Loucy (cell line): ENCODE measurements at regions not wholly inside any gene's neighbourhood (a gene's known extent, or its start where the extent isn't known, plus 50 kb on each side); places are given as distances from the start of the nearest gene placed in this dataset.

ENCODE experiments used
- H2AFZ ChIP-seq: fragments of 200-600 bp; sonication (generic); 2 replicates; pipeline ENCODE4 v1.6.0; 2016; ENCODE audit warnings: antibody characterized with exemption, mild to moderate bottlenecking, low read length, moderate library complexity
- H3F3A ChIP-seq: fragments of 200-600 bp; 2 replicates; pipeline ENCODE4 v1.6.0; 2016; ENCODE audit warnings: antibody characterized with exemption, low read depth, mild to moderate bottlenecking
- H3K27me3 ChIP-seq: fragments of 200-600 bp; sonication (generic); 2 replicates; pipeline ENCODE4 v1.6.1; 2014; ENCODE audit warnings: low read length, mild to moderate bottlenecking; ENCODE audit not compliant: insufficient read depth, poor library complexity, severe bottlenecking
- H3K36me3 ChIP-seq: fragments of 200-600 bp; sonication (generic); 2 replicates; pipeline ENCODE4 v1.6.1; 2016; ENCODE audit warnings: low read length; ENCODE audit not compliant: insufficient read depth
- H3K4me1 ChIP-seq: fragments of 200-600 bp; sonication (generic); 2 replicates; pipeline ENCODE4 v1.5.1; 2014; ENCODE audit warnings: low read length, mild to moderate bottlenecking; ENCODE audit not compliant: insufficient read depth, poor library complexity, severe bottlenecking
- H3K4me2 ChIP-seq: fragments of 200-600 bp; sonication (generic); 2 replicates; pipeline ENCODE4 v1.6.0; 2014; ENCODE audit warnings: antibody characterized with exemption, low read length, low read depth, mild to moderate bottlenecking; ENCODE audit not compliant: poor library complexity, severe bottlenecking
- H3K4me3 ChIP-seq: fragments of 200-600 bp; sonication (generic); 2 replicates; pipeline ENCODE4 v1.5.1; 2014; ENCODE audit warnings: low read length, mild to moderate bottlenecking, mixed read lengths; ENCODE audit not compliant: poor library complexity, severe bottlenecking
- H3K79me2 ChIP-seq: fragments of 200-600 bp; sonication (generic); 2 replicates; pipeline ENCODE4 v1.6.1; 2014; ENCODE audit warnings: low read length; ENCODE audit not compliant: insufficient read depth
- H3K9ac ChIP-seq: fragments of 200-600 bp; sonication (generic); 2 replicates; pipeline ENCODE4 v1.6.0; 2014; ENCODE audit warnings: mild to moderate bottlenecking, low read depth, low read length, moderate library complexity; ENCODE audit not compliant: poor library complexity, severe bottlenecking
- H3K9me2 ChIP-seq: fragments of 200-600 bp; sonication (generic); replicated peaks from 2 replicates; pipeline ENCODE4 v1.6.1; 2016; ENCODE audit warnings: low read depth, low read length, mixed read lengths
- H3K9me3 ChIP-seq: fragments of 200-600 bp; sonication (generic); 2 replicates; pipeline ENCODE4 v1.6.1; 2014; ENCODE audit warnings: mild to moderate bottlenecking, antibody characterized with exemption, low read length, low read depth; ENCODE audit not compliant: insufficient read depth
- H4K20me1 ChIP-seq: fragments of 200-600 bp; sonication (generic); 2 replicates; pipeline ENCODE4 v1.6.0; 2014; ENCODE audit warnings: antibody characterized with exemption, low read length, mild to moderate bottlenecking; ENCODE audit not compliant: insufficient read depth, poor library complexity, severe bottlenecking
- CTCF ChIP-seq: fragments of 200-600 bp; sonication (generic); conservative IDR thresholded peaks from 2 replicates; pipeline ENCODE4 v1.5.1; 2014; ENCODE audit warnings: mild to moderate bottlenecking, antibody characterized with exemption, low read length
- EZH2phosphoT487 ChIP-seq: fragments of 200-600 bp; IDR thresholded peaks from 2 replicates; pipeline ENCODE4 v1.6.1; 2018; ENCODE audit warnings: antibody characterized with exemption, mild to moderate bottlenecking, moderate library complexity, borderline replicate concordance

- no peaks in the 10 kb centered on the region for H3K9me3 ChIP-seq
- no peak overlapping the region for H3K4me2 ChIP-seq
- no peaks in the 10 kb centered on the region for H3K27me3 ChIP-seq
- H3K4me3 ChIP-seq = no peak overlapping the region
- no peak overlapping the region for H2AFZ ChIP-seq
- TF ChIP-seq EZH2phosphoT487 (no peak), CTCF (no peak)
- H4K20me1 ChIP-seq = no peaks in the 10 kb centered on the region
- no peaks in the 10 kb centered on the region for H3K9me2 ChIP-seq
- H3K4me1 ChIP-seq = no peaks in the 10 kb centered on the region
- H3K36me3 ChIP-seq = no peaks in the 10 kb centered on the region
- no peaks in the 10 kb centered on the region for H3K79me2 ChIP-seq
- no peak overlapping the region for H3K9ac ChIP-seq
- no peaks in the 10 kb centered on the region for H3F3A ChIP-seq
Observed at GRCh38 chr5:148923023-148923422, 96.6 kb downstream of the ADRB2 start.

- H3K4me3 ChIP-seq = no peak overlapping the region
- no peaks in the 10 kb centered on the region for H3K4me1 ChIP-seq
- H3F3A ChIP-seq = no peaks in the 10 kb centered on the region
- H3K36me3 ChIP-seq = no peaks in the 10 kb centered on the region
- no peak overlapping the region for H3K9ac ChIP-seq
- H4K20me1 ChIP-seq = no peaks in the 10 kb centered on the region
- no peaks in the 10 kb centered on the region for H3K27me3 ChIP-seq
- no peaks in the 10 kb centered on the region for H3K9me2 ChIP-seq
- H2AFZ ChIP-seq = no peak overlapping the region
- TF ChIP-seq CTCF = no peak
- TF ChIP-seq EZH2phosphoT487 = no peak
- H3K9me3 ChIP-seq = no peaks in the 10 kb centered on the region
- H3K79me2 ChIP-seq = no peaks in the 10 kb centered on the region
- no peak overlapping the region for H3K4me2 ChIP-seq
Observed at GRCh38 chr5:148924817-148925216, 98.4 kb downstream of the ADRB2 start.

GRCh38 chr5:148926207-148926606 lies 99.8 kb downstream of the ADRB2 start:
- Histone ChIP-seq H3K79me2 (no peaks in the 10 kb centered on the region), H2AFZ (no peak overlapping the region), H3F3A (no peaks in the 10 kb centered on the region), H3K9ac (no peak overlapping the region), H3K9me3 (no peaks in the 10 kb centered on the region), H3K4me2 (no peak overlapping the region), H3K4me1 (no peaks in the 10 kb centered on the region), H3K4me3 (no peak overlapping the region), H3K36me3 (no peaks in the 10 kb centered on the region), H3K9me2 (no peaks in the 10 kb centered on the region), H3K27me3 (no peaks in the 10 kb centered on the region), H4K20me1 (no peaks in the 10 kb centered on the region)
- TF ChIP-seq CTCF (no peak), EZH2phosphoT487 (no peak)
